Esophagus muscularis mucosa (tissue), 4 donors: ENCODE measurements at regions not wholly inside any gene's neighbourhood (a gene's known extent, or its start where the extent isn't known, plus 50 kb on each side); places are given as distances from the start of the nearest gene placed in this dataset.

ENCODE experiments used
- DNase-seq: peaks from one replicate; pipeline ENCODE4 v3.0.0-alpha.2; 2017; ENCODE audit errors: extremely low spot score
- H3K27ac ChIP-seq, 4 donors: fragments of 200-600 bp; sonication (generic); replicated peaks in 1 of 4; 1 replicate in 3 of 4; 2 replicates in 1 of 4; pipeline ENCODE4 v1.5.1; 2016 to 2019; ENCODE audit warnings: mild to moderate bottlenecking in 1 of 4
- H3K27me3 ChIP-seq, 4 donors: fragments of 200-600 bp; sonication (generic); one replicate each; pipeline versions ENCODE4 v1.5.1 to v1.6.0; 2016 to 2019
- H3K36me3 ChIP-seq, 4 donors: fragments of 200-600 bp; sonication (generic); one replicate each; pipeline ENCODE4 v1.5.1; 2016 to 2019
- H3K4me1 ChIP-seq, 4 donors: fragments of 200-600 bp; sonication (generic); one replicate each; pipeline ENCODE4 v1.5.1; 2016 to 2019
- H3K4me3 ChIP-seq, 4 donors: fragments of 200-600 bp; sonication (generic); 1 replicate in 2 of 4; 2 replicates in 2 of 4; pipeline ENCODE4 v1.5.1; 2016 to 2019; ENCODE audit warnings: mild to moderate bottlenecking in 4 of 4, moderate library complexity in 1 of 4
- H3K9me3 ChIP-seq, 4 donors: fragments of 200-600 bp; sonication (generic); 1 replicate in 3 of 4; 2 replicates in 1 of 4; pipeline ENCODE4 v1.5.1; 2016 to 2019
- CTCF ChIP-seq, 3 experiments: fragments of 200-600 bp in 2 of 3; fragments of 450-650 bp in 1 of 3; sonication (generic) in 2 of 3; IDR thresholded peaks; one replicate each; pipeline ENCODE4 v1.5.1; 2017 to 2019; ENCODE audit warnings: antibody characterized with exemption in 3 of 3, mild to moderate bottlenecking in 2 of 3, moderate library complexity in 1 of 3
- EP300 ChIP-seq: sonication (generic); formaldehyde crosslinking; IDR thresholded peaks from one replicate; pipeline ENCODE4 v1.6.1; 2017; ENCODE audit warnings: antibody characterized with exemption
- POLR2A ChIP-seq: fragments of 450-650 bp; IDR thresholded peaks from one replicate; pipeline ENCODE4 v1.6.1; 2017; ENCODE audit warnings: antibody characterized with exemption, moderate library complexity, mild to moderate bottlenecking, low read depth
- POLR2AphosphoS5 ChIP-seq, 2 donors: sonication (generic); formaldehyde crosslinking; IDR thresholded peaks; one replicate each; pipeline ENCODE4 v1.6.1; 2017; ENCODE audit warnings: antibody characterized with exemption in 2 of 2
- WGBS: methylation state at CpG from one replicate; pipeline ENCODE4 v1.1.5; 2018; 5-methylcytosine and 5-hydroxymethylcytosine counted together
- intact Hi-C: fragments of 100-400 bp; cut with DNase I; formaldehyde crosslinking; loops from one replicate; pipeline ENCODE4 v1.15.1; 2023

DNA sequence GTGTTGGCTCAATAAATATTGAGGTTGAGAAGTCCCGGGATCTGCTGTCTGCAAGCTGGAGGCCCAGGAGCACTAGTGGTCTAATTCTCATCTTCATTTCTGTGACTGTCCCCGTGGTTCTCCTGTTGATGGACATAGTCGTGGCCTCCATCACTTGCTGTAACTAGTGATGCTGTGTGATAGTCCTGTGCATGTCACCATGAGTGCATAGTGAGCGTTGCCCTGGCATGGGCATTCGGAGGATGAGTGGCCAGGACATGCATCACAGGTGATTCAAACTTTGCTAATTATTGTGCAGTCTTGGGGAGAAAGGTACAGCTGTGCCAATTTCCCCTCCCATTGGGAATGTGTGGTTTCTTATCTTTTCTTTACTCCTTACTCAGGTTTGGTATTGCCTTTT lies 902.2 kb downstream of the BRD1 start:
- H3K27ac ChIP-seq, result no peak overlapping the region
- peaks cover 0 to 27% (median 0%) of the 10 kb centered on the region in 4 donors for H3K27me3 ChIP-seq
- no peaks in the 10 kb centered on the region for H3K9me3 ChIP-seq

GRCh38 chr22:48923996-48924395 lies 903.7 kb downstream of the BRD1 start:
- WGBS, result 71% methylated on average over 9 of the region's 9 CpGs
- Histone ChIP-seq H3K4me3 (no peak overlapping the region), H3K9me3 (no peaks in the 10 kb centered on the region), H3K27me3 (peaks cover 0 to 32% (median 0%) of the 10 kb centered on the region in 4 donors), H3K36me3 (no peaks in the 10 kb centered on the region), H3K4me1 (no peaks in the 10 kb centered on the region), H3K27ac (no peak overlapping the region)
- no peak for DNase-seq
- TF ChIP-seq CTCF (IDR thresholded peaks at IDR 0.05), result no peak
- no peak for TF ChIP-seq EP300
- no peak for TF ChIP-seq POLR2A
- TF ChIP-seq POLR2AphosphoS5 (IDR thresholded peaks at IDR 0.05), result no peak
- intact Hi-C loops, result no loop called here

More for the DNA sequence above, 902.2 kb downstream of the BRD1 start:
- peak; percentile 77 for DNase-seq
- no peak for TF ChIP-seq POLR2A
- no peak for TF ChIP-seq CTCF (IDR thresholded peaks at IDR 0.05)
- TF ChIP-seq POLR2AphosphoS5 (IDR thresholded peaks at IDR 0.05), result no peak
- no peak for TF ChIP-seq EP300
- no peak overlapping the region for H3K4me3 ChIP-seq
- WGBS, result 91% methylated on average over 5 of the region's 5 CpGs
- intact Hi-C loops, result no loop called here
- no peaks in the 10 kb centered on the region for H3K4me1 ChIP-seq
- H3K36me3 ChIP-seq, result no peaks in the 10 kb centered on the region

- DNase-seq, result peak; percentile 89
- H3K9me3 ChIP-seq, result no peaks in the 10 kb centered on the region
- peaks cover 0 to 39% (median 0%) of the 10 kb centered on the region in 4 donors for H3K27me3 ChIP-seq
- no peaks in the 10 kb centered on the region for H3K4me1 ChIP-seq
- H3K4me3 ChIP-seq, result no peak overlapping the region
- H3K27ac ChIP-seq, result no peak overlapping the region
- intact Hi-C loops, result no loop called here
- WGBS, result 73% methylated on average over 10 of the region's 14 CpGs
- TF ChIP-seq POLR2AphosphoS5 (IDR thresholded peaks at IDR 0.05), result no peak
- TF ChIP-seq POLR2A, result no peak
- TF ChIP-seq CTCF (IDR thresholded peaks at IDR 0.05), result no peak
- TF ChIP-seq EP300, result no peak
- no peaks in the 10 kb centered on the region for H3K36me3 ChIP-seq
Observed at GRCh38 chr22:48923165-48923865, 904.4 kb downstream of the BRD1 start.

DNA sequence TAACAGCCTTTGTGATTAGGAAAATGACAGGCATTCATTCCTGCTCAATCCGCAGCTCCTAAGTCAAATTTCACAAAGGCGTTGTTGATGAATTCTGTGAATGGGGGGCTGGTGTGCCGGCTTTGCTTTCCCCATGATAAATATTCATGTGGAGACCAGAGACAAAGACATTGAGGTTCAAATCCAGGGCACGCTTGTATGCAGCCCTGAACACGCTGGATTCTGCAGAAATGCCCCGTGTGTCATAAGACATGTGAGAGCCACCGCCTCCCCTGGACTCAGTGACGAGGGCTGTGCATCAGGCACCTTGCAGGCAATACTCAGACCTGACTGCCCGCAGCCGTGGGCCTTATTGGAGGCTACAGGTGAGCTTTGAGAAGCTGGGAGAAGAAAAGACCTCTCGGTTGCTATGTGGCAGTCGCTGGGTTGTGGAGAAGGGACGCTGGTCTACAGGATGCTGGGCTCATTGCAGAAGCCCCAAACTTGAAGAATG lies 906.2 kb downstream of the BRD1 start:
- H3K4me3 ChIP-seq, result no peak overlapping the region
- 76% methylated on average over 13 of the region's 13 CpGs for WGBS
- TF ChIP-seq POLR2AphosphoS5 (IDR thresholded peaks at IDR 0.05) (no peak), EP300 (no peak), CTCF (IDR thresholded peaks at IDR 0.05) (no peak), POLR2A (no peak)
- peaks cover 0 to 47% (median 0%) of the 10 kb centered on the region in 4 donors for H3K27me3 ChIP-seq
- intact Hi-C loops, result no loop called here
- H3K4me1 ChIP-seq, result no peaks in the 10 kb centered on the region
- peak; percentile 81 for DNase-seq
- no peaks in the 10 kb centered on the region for H3K9me3 ChIP-seq
- H3K27ac ChIP-seq, result no peak overlapping the region
- H3K36me3 ChIP-seq, result no peaks in the 10 kb centered on the region
